Umbilical cord (tissue), 1 donor: ENCODE measurements at regions not wholly inside any gene's neighbourhood (a gene's known extent, or its start where the extent isn't known, plus 50 kb on each side); places are given as distances from the start of the nearest gene placed in this dataset.

Experiments used
- DNase-seq: peaks from one replicate; pipeline ENCODE4 v3.0.0-alpha.2; 2015; ENCODE audit warnings: low spot score

DNA sequence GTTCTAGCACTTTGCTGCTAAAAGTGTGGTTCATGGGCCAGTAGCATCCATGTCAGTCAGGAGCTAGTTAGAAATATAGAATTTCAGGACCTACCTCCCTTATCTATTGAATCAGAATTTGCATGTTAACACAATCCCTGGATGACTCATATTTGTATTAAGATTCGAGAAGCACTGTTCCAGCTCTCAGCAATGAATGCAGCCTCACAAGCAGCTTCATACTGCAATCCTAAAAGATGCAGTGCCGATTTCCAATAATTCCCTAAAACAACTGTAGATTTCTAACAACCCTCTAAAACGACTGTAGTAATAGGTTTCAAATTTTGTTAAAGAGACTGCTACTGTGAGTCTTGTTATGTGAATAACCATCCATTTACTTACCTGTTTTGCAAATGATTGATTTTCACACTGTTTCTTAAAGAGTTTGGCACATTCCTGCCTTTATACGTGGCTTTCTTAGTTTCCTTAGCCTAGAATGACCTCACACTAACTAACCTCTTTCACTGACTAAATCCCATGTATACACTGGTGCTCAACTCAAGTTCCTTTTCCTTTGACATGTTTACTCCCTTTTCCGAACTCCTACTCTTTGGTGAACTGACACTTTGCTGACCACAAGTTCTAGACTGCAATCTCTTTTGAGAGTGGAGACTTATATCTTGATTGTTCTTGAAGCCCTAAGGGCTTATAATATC lies 511.8 kb downstream of the METTL15 start:
- no peak for DNase-seq

DNA sequence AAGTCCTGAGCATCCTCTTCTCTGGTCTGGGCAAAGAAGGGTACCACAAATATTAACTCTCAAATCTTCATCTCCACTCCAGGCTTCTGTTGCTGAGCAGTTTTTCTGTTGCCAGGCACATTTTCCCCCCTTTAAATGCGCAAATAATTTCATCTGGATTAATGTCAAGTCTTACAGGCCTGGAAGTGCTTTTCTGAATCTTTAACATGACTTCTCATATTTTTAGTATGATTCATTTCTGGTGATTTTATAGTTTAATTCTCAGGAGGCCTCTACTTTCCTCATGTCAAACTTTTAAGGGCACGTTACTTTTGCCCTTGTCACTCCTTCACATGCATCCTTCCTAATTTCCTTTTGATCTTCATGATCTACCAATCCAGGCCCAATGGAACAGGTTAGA lies 510.2 kb downstream of the METTL15 start:
- DNase-seq, result peak; percentile 25

DNA sequence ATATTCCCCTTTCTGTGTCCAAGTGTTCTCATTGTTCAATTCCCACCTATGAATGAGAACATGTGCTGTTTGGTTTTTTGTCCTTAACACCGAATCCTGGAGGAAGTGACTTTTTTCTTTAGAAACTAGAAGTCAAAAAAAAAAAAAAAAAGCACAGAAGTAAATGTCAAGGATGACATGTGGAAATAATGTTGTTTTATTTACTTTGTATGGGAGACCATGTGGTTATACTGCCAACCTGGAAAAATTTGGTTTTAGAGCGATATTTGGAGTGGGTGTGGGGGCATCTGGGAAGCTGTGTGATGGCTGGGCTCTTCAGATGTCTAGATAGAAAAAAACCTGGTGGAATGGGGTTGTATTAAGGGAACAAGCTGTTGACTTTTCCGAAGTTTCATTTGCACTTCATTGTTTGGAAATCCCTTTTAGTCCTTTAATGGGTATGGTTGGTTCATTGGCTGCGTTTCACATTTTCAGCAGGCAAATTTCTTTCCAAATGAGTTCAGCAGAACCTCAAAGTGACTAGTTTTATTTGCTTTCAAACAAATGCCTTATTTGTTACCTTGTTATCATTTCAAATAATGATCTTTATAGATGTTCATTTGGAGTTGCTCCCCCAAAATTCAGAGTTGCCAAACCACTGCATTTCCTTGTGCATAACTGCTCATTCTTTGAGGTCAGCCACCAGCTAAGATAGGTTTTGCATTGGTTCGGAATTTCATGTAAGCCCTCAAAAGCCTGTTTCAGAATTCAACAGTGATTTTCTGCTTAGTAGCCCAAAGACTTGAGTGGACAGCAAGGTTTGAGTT lies 508.2 kb downstream of the METTL15 start:
- DNase-seq, result no peak

DNA sequence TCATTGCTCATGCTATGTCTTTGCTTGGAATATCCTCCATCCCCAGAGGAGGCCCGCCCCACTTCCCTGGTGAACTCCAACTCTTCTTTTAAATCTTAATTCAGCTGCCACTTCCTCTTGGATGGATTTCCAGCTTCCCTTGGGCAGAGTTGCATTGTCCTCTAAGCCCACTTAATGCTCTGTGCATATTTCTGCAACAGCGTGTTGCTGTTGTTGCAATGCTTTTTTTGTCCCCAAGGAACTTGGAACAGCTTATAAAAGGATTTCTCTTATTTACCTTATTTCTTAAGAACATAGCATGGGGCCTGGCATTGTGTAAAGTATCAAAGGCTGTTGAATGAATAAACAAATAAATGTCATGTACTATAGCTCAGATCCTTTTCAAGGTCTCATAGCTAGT lies 507.4 kb downstream of the METTL15 start:
- DNase-seq, result no peak

DNA sequence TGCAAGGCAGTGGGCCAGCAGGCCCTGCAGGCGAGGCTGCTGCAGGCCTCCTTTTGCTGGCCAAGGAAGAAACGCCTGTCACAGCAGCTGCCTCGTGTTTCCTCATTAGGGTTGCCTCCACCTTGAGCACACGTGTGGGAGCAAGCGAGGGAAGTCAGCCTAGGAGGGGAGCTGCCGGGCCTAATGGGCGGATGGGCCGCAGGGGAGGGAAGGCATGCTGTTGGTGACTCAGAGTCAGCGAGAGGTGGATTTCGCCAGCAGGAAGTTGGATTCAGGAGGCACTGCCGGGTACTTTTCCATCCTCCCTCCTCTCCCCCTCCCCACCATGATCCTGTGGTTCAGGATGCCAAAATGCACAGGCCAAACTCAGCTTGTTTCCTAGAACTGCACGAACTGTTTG lies 498.7 kb downstream of the METTL15 start:
- no peak for DNase-seq

DNA sequence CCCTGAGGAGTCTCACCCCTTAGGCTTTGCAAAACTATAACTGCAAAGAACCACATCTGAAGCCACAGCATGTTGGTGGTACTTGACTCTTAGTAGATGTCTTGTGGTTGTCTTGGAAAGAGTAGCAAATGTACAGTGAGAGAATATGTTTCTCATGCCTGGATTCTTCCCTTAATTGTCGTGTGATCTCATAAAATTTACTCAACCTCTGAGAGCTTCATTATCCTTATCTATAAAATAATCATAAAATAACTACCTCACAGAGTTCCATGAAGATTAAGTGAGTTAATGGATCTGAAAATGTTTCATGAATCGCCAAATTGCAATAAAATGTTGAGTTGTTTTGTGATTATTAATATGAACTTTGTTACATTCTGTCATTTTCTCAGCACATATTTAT lies 491.5 kb downstream of the METTL15 start:
- no peak for DNase-seq

DNA sequence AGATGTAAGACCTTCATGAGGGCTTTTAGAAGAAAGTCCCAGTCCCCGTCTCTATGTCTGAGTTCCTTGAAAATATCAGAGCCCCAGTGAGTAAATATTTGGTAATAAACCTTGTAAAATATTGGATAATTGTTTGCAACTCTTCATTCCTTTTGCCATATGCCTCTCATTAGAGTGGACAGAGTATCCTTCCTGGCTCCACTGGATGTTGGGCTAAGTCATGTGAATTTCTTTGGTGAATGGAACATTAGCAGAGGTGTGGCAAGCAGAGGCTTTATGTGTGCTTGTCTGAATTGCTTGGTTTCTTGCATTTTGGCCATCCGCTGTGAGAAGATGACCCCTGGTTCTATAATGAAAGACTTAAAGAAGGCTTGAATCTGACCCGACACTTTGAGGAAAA lies 490.3 kb downstream of the METTL15 start:
- no peak for DNase-seq

DNA sequence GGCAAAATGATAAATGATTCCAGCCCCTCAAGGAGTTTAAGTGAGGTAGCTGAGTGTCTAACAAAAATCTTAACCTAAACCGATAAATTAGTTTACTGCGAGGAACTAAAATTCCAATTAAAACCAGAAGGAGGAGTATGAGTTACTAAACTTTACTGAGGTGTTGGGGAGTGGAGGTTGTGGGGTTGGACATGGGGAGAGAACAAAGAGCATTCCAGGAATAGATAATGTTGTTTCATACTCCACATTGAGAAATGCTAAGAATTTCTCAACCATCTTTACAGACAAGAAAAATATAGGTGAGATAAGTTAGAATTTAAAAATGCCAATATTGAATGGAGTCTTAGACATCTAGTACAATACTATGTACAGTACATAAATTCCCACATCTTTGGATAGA lies 488.6 kb downstream of the METTL15 start:
- no peak for DNase-seq

DNA sequence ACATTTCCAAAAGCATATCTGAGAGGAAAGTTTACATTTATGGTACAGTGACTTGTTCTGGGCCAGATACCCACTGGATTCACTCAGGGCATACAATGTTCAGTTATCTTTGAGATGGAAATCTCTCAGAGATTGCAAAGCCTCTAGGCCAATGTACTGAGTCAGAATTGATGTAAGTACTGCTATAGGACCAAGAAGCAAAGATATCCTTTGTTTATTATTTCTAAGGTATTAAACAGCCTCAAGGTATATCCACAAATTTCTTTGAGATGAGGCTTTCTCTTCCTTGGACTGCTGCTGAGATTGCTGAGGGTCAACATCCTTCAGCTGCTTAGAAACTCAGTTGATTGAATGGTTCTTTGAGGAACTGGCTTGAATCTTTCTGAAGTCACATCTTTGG lies 484.0 kb downstream of the METTL15 start:
- DNase-seq, result no peak

DNA sequence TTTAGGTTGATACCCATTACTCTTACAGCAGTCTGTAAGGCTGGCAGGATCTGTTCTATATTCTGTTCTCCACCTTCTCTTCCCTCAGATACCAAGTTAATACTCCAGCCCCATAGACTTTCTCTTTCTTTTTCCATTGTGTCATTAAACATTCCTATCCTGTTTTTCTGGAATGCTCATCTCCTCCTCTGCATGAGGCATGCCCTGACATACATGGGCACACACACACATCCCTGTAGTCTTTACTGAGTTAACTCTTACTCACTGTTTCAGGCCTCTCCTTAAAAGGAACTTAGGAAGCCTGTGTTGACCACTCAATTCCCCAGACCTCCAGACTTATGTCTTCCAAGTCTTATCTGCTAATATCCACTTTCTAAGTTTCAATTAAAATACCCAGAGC lies 476.8 kb downstream of the METTL15 start:
- no peak for DNase-seq

DNA sequence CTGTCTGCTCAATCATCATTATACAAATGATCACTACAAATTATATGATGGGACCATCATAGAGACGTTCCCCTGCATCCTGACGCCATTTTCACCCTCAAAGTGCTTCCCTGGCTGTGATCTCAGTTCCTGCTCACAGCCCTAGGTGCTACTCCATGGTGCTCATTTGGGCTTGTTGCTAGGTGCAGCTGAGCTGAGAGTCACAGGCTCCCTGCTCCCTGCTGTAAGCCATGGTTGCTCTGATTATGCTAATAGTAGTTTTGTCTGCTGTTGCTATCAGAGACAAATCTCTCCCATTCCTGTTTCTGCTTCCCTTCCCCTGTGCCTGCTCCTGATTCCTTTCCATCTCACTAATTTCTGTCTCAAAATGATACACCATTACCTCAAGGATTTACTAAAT lies 474.3 kb downstream of the METTL15 start:
- DNase-seq, result no peak

DNA sequence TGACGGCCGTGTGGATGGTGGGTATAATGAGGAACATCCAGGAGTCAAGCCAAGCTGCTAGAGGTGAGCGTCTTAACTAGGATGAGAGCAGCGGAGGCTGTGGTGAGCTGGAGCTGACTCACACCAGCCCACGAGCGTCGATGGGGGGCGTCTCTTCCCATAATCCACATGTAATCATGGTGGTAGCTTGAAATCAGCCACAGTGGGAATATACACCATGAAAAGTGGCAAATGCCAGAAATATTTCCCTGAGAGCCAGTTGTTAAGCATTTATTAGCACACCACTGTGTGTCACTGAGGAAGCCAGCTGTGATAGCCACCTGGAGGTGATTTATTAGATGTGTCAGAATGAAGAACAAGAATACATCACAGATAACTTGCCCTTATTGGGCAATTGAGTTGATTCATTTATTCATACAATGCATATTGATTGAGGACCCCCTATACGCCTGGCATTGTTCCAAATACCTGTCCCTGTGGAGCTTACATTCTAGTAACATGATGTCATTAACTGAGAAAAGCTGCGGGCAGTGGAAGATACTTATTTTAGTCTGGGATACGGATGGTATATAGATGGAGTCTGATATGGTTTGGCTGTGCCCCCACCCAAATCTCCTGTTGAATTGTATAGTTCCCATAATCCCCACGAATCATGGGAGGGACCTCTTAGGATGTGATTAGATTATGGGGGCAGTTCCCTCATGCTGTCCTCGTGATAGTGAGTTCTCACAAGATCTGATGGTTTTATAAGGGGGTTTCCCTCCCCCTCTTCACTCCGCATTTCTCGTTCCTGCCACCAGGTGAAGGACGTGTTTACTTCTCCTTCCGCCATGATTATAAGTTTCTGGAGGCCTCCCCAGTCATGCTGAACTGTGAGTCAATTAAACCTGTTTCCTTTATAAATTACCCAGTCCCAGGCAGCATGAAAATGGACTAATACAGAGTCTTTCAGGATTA lies 473.4 kb downstream of the METTL15 start:
- DNase-seq, result no peak

DNA sequence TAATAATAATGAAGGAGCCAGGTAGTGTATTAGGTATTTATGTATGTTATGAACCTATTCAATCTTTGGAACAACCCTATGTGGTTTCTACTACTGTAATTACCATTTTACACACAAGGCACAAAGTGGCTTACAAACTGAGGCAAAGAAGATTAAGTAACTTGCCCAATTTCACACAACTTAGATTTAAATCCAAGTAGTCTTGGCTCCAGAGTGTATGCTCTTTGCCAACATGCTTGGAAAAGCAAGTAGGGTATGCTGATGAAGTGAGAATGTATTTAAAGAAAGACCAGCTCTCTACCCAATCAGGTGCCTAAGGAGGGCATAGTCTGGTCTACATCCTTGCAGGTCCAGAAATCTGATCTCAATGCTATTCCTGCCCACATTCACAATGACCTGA lies 463.2 kb downstream of the METTL15 start:
- no peak for DNase-seq

DNA sequence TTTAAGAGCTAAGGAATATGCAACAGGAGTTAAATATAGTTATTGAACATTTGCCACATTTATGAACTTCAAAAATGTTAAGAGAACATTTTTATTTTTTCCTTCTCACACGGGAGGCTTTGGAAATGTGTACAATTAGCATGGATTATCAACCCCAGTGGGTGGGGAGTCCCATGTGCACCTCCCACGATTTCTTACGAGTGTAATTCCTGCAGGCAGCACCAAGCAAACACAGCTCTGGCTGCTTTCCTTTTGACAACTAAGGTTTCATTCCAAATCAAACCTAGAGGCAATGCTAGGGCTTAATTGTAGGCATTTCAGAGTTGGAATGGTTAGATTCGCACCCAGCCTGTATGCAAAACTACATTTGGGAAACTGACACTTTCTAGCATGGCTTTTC lies 460.9 kb downstream of the METTL15 start:
- no peak for DNase-seq

DNA sequence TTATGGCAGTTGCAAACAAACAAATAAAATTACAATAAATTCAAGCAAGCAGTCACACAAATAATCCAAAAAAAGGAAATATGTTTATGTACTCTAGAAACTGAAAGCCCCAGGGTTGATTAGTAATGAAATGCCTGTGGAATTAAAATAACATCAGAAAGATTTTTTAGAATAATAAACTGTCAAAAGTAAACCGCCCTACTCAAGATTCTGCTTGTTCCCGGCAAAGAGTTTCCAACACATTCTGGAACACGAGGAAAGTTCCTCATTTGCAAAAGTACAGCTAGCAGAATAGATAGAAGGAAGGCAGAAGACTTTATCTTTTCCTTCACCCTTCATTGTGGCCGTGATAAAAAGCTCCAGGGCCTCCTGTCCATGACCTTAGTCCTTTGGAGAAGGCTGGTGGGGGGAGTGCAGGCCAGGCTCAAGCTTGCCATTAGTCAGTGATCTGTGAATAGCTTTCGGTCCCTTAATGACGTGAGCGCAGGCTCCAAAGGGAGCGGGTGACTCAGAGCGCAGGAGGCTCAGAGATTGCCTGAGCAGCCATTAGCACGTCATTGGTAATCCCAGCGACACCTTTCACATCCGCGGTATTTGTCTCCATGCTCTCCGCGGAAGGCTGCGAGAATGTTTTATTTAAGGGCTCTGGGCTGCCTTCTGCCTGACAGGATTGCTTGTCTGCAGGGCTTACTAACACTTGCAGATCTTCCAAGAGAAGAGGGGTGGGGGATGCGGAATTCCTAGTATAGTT lies 458.3 kb downstream of the METTL15 start:
- DNase-seq, result peak; percentile 90

DNA sequence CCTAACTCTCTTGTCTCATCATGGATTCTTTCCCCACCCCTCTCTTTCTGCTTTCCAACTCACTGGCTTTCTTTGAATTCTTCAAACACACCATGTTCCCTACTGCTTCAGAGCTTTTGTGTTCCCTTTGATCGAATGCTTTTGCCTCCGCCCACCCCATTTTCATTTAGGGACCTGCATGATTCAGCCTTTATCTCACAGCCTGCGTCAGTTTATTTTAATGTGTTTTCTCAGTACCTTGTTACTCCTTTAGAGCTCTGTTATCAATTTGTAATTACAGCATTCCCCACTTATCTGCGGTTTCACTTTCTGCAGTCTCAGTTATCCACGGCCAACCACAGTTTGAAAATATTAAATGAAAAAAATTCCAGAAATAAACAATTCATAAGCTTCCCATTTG lies 451.3 kb downstream of the METTL15 start:
- no peak for DNase-seq

DNA sequence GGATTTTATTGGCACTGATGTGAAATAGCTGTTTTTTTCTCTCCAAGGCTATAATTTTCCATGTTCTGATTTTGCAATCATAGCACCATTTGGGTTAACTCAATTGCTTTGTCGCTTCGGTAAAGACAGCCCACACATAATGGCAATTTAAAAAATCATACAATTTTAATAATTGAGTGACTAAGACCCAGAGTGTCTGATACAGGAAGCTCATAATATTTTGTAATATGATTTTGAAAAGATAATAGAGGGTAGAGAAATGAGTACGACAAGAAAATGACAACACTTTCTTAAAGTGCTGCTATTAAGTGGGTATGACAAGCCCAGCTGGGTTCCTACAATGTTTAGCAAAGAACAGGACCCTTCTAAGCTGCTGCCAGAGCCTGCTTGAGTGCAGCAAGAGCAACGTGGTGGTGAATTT lies 439.1 kb downstream of the METTL15 start:
- no peak for DNase-seq

DNA sequence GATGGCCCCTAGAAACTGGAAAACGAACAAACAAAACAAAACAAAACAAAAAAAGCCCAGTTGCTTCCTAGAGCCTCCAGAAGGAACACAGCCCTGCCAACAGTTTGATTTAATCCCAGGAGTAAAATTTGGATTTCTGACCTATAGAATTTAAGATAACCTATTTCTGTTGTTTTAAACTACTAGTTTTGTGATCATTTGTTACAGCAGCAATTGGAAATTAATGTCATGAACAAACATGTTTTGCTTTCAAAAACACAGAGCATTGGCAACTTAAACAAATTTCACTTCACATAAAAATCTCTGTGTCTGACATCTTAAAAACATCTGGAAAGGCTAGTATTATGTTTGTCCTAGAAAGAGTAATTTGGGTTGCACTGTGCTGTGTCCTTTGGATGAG lies 437.3 kb downstream of the METTL15 start:
- no peak for DNase-seq

DNA sequence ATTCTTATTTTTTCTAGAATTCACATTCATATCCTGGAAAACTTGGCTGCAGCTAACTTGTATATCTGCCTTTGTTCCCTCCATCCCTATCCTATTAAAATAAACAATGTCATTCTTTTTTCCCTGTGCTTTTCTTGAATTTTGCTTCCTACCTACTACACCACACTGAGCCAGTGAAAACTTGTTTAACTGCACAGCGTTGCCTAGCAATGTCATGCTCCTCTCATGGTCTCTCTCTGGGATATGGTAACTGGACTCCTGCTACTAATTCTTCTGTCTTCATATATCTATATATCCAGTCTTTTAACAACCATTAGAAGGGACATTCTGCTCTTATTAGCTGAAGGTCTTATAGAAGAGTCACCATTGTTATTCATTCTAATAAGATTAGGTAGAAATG lies 434.4 kb downstream of the METTL15 start:
- no peak for DNase-seq

DNA sequence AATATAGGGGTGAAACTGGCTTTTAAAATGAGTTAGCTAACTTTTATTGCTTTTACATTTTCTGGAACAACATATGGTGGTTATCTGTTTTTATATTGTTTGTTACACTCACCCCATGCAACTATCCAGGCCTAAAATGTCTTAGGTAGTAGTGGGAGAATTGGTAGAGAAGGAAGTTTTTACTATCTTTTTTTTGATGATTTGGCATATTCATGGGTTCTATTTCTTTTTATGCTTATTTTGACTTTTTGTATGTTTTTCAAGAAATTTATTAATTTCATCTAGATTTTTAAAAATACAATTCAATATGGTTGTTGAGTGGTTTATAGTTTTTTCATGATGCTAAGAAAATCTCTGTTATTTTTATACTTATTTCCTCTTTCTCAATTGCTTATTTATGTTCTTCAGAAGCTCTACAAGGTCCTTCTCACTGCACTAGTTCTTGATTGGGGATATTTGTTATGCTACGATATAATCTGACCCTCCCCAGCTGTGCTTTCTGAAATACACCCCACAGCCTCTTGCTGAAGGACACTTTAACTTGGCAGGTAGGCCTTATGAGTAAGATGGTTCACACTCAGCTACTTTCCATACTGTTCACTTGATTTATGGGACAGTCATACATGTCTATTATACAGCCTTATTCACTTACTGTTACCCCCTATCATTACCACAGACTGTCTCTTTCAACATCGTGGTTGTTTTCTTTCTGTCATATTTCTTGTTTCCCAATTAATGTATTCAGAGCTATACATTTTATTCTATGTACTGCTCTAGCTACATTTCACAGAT lies 431.2 kb downstream of the METTL15 start:
- DNase-seq, result no peak

DNA sequence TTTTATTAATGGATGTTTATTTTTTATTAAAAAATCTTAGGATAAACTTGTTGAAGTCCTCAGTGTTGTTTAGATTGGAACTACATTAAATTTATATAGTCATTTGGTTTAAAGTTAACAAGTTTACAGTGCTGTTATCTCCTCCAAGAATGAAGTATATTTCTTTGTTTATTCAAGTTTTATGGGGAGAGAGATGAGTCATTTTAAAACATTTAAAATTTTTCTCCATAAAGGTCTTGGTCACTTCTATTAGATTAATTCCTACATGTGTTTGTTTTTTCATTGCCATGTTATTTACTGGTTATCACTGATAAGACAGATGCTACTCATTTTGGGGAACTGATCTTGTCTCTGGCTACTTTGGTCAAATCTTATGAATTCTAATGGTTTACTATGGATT lies 429.6 kb downstream of the METTL15 start:
- no peak for DNase-seq
